Osteocyte (in vitro differentiated cells): ENCODE measurements at regions not wholly inside any gene's neighbourhood (a gene's known extent, or its start where the extent isn't known, plus 50 kb on each side); places are given as distances from the start of the nearest gene placed in this dataset.

ENCODE experiments used
- DNase-seq: peaks from one replicate; pipeline ENCODE4 v3.0.0; 2021; ENCODE audit warnings: mixed read lengths; ENCODE audit not compliant: unreplicated experiment; ENCODE audit errors: extremely low spot score
- H3K27ac Mint-ChIP-seq: one replicate; pipeline ENCODE4 v1.8.0; 2021; ENCODE audit warnings: mild to moderate bottlenecking, mixed read lengths; ENCODE audit not compliant: unreplicated experiment
- H3K27me3 Mint-ChIP-seq: one replicate; pipeline ENCODE4 v1.8.0; 2021; ENCODE audit warnings: mixed read lengths; ENCODE audit not compliant: unreplicated experiment
- H3K36me3 Mint-ChIP-seq: one replicate; pipeline ENCODE4 v1.8.0; 2021; ENCODE audit warnings: mixed read lengths; ENCODE audit not compliant: unreplicated experiment
- H3K4me1 Mint-ChIP-seq: one replicate; pipeline ENCODE4 v1.8.0; 2021; ENCODE audit warnings: mixed read lengths; ENCODE audit not compliant: unreplicated experiment
- H3K4me3 Mint-ChIP-seq: one replicate; pipeline ENCODE4 v1.8.0; 2021; ENCODE audit warnings: mild to moderate bottlenecking, moderate library complexity, mixed read lengths; ENCODE audit not compliant: unreplicated experiment
- H3K9me3 Mint-ChIP-seq: one replicate; pipeline ENCODE4 v1.8.0; 2021; ENCODE audit warnings: mixed read lengths; ENCODE audit not compliant: unreplicated experiment
- CTCF ChIP-seq: fragments of 200-600 bp; sonication (generic); IDR thresholded peaks from 2 replicates; pipeline ENCODE4 v1.5.0; 2021; ENCODE audit warnings: antibody characterized with exemption, mild to moderate bottlenecking, moderate library complexity

DNA sequence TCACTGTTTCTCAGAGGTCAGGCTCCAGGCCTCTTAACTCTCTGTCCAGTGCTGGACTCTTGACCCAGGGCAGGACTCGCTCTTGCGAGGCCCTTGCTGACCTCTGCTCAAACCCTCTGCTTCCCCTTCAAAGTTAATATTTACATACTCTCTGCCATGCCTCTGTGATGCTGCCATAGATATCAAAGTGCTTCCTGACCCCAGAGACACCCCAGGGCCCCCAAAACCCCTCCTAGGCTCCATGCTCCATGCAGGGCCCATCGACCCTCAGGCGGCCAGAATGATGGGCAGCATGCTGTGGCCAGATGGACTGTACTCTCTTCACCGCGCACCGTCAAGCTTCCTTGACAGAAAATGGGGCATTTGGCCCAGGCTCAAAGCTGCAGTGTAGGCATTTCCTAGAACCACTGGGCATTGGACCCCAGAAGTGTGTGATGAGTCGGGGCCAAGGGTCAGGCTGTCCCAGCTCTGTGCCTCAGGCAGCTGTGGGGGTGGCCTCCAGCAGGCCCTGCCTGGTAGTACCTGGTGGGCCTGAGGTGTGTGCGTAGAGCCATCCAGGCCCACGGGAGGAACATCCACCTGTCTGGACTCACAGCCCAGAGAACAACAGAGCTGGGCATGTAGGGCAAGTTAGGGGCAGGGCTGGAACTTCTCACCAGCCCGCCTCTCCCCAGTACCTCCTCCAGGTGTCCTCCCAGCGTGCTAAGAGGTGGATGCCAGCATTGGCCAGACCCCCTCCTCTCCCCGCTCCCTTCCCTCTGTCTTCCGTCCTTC, 142.8 kb downstream of the VEGFA start:
- no peaks in the 10 kb centered on the region for H3K36me3 Mint-ChIP-seq
- H3K27ac Mint-ChIP-seq, result no peak overlapping the region
- peaks cover 12% of the 10 kb centered on the region for H3K4me1 Mint-ChIP-seq
- no peak for TF ChIP-seq CTCF
- no peaks in the 10 kb centered on the region for H3K27me3 Mint-ChIP-seq
- H3K9me3 Mint-ChIP-seq, result no peaks in the 10 kb centered on the region
- no peak overlapping the region for H3K4me3 Mint-ChIP-seq
- no peak for DNase-seq

- no peaks in the 10 kb centered on the region for H3K36me3 Mint-ChIP-seq
- H3K9me3 Mint-ChIP-seq, result no peaks in the 10 kb centered on the region
- H3K27me3 Mint-ChIP-seq, result no peaks in the 10 kb centered on the region
- H3K27ac Mint-ChIP-seq, result no peak overlapping the region
- no peak for DNase-seq
- peaks cover 12% of the 10 kb centered on the region for H3K4me1 Mint-ChIP-seq
- H3K4me3 Mint-ChIP-seq, result no peak overlapping the region
- TF ChIP-seq CTCF, result no peak
Observed at GRCh38 chr6:43912116-43912577, 142.1 kb downstream of the VEGFA start.

DNA sequence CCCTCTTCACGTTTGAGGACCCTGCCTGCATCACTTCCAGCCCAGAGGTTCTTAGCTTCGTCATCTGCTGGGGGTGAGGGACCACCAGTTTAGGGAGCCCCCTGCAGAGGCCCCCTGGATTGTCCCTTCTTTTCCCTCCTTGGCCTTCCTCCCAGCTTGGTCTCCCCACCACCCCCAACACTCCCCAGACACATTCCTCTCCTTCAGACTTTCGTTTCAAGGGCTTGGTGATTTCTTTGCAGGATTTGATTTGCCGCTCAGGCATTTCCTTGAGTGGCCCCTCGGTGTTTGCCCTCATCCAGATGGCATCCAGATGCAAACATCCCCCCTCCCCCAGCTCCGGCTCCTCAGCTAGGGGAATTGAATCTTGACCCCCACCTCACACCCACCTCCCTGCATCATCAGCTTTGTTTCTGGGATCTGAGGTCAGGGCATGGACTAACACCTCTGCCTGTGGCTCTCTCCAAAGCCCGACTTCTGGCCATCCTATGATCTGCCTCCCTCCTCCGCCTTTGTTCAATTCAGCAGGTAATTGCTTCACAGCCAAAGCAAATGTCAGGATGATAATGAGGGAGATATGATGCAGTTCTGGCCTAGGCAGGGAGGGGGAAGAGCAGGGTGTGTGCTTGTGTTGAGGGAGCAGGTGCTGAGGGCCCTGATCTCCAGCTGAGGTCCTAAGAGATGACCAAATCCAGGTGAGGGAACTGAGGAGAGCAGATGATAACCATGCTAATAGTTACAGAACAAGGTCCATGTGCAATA, 141.5 kb downstream of the VEGFA start:
- DNase-seq, result no peak
- Mint-ChIP-seq H3K9me3 (no peaks in the 10 kb centered on the region), H3K4me1 (peaks cover 12% of the 10 kb centered on the region), H3K27me3 (no peaks in the 10 kb centered on the region), H3K36me3 (no peaks in the 10 kb centered on the region), H3K27ac (peak overlapping the region; percentile 19), H3K4me3 (no peak overlapping the region)
- no peak for TF ChIP-seq CTCF

- no peak for TF ChIP-seq CTCF
- H3K27ac Mint-ChIP-seq, result peak overlapping the region; percentile 50
- no peak for DNase-seq
- H3K36me3 Mint-ChIP-seq, result no peaks in the 10 kb centered on the region
- H3K27me3 Mint-ChIP-seq, result no peaks in the 10 kb centered on the region
- H3K4me3 Mint-ChIP-seq, result no peak overlapping the region
- peaks cover 12% of the 10 kb centered on the region for H3K4me1 Mint-ChIP-seq
- no peaks in the 10 kb centered on the region for H3K9me3 Mint-ChIP-seq
Observed at GRCh38 chr6:43910638-43911353, 140.8 kb downstream of the VEGFA start.
